ENCODE measurements at regions not wholly inside any gene's neighbourhood (a gene's known extent, or its start where the extent isn't known, plus 50 kb on each side); places are given as distances from the start of the nearest gene placed in this dataset.

DNA sequence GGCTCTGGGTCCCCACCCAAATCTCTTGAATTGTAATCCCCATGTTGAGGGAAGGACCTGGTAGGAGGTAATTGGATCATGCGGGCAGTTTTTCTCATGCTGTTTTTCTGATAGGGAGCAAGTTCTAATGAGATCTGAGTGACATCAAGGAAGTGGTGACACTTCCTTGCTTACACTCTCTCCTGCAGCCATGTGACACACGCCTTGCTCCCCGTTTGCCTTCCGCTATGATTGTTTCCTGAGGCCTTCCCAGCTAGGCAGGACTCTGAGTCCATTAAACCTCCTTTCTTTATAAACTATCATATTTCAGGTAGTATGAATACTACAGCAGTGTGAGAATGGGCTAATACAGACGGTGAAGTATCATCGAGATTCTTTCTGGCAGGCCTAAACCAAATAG is 1040.4 kb upstream of the MIR17HG start:
- WGBS, 2 donors, result 84% methylated on average over 6 of the region's 6 CpGs
- intact Hi-C loops (cut with DNase I), result no loop called here

DNA sequence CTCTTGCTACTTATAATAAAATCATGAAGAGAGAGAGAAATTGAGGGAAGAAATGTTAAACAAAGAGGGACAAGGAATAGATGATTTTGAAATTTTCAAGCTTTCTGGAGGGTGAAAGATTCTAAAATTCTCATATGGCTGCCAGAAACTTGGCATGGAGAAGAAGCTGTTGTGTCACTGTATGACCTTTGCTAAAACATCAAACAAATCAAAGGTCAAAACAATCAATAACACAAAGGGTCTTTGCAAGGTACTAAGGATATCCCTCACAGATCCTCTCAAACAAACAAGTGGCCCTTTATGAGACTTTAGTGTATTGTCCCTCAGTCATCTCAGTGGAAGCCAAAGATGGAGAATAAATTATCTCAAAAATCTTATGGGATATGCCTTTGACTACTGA is 1039.2 kb upstream of the MIR17HG start:
- no peak for DNase-seq
- Histone ChIP-seq H3K36me3 (no peaks in the 10 kb centered on the region), H3K27me3 (no peaks in the 10 kb centered on the region), H3K4me1 (no peaks in the 10 kb centered on the region), H3K27ac (no peak overlapping the region), H3K4me3 (no peak overlapping the region), H3K9me3 (peaks cover 0 to 5% (median 0%) of the 10 kb centered on the region in 11 donors)
- no peak for ATAC-seq
- intact Hi-C loops (cut with DNase I), result no loop called here
- TF ChIP-seq CTCF (IDR thresholded peaks at IDR 0.05), result no peak

More for the DNA sequence above, 1040.4 kb upstream of the MIR17HG start:
- Histone ChIP-seq H3K27me3 (no peaks in the 10 kb centered on the region), H3K4me1 (no peaks in the 10 kb centered on the region), H3K4me3 (no peak overlapping the region), H3K36me3 (no peaks in the 10 kb centered on the region), H3K9me3 (peaks cover 0 to 5% (median 0%) of the 10 kb centered on the region in 11 donors), H3K27ac (no peak overlapping the region)
- TF ChIP-seq CTCF (IDR thresholded peaks at IDR 0.05), result no peak
- DNase-seq (no peak), ATAC-seq (no peak)

DNA sequence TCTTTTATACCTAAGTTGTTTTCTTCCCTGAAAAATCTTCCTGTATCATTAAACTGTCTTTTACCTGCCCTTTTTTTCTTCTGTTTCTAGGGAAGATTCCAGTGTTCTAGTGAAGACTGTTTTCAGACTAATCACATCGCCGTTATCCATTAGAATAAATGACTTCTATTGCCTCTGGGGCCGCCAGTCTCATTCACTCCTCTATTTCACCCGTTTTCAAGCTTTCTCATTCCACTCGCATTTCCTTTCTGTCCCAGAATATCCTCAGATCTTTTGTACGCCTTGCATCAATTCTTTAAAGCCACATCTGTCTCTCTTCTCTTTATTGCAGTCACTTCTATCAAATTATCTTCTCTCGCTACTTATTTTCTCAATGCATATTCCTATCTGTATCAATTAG is 1035.6 kb upstream of the MIR17HG start:
- Histone ChIP-seq H3K4me1 (no peaks in the 10 kb centered on the region), H3K9me3 (peaks cover 0 to 3% (median 0%) of the 10 kb centered on the region in 11 donors), H3K4me3 (no peak overlapping the region), H3K27ac (no peak overlapping the region), H3K27me3 (no peaks in the 10 kb centered on the region), H3K36me3 (no peaks in the 10 kb centered on the region)
- ATAC-seq (no peak), DNase-seq (no peak)
- WGBS, 2 donors, result 82 to 91% methylated on average over 7 of the region's 7 CpGs
- TF ChIP-seq CTCF (IDR thresholded peaks at IDR 0.05), result no peak
- intact Hi-C loops (cut with DNase I), result no loop called here

DNA sequence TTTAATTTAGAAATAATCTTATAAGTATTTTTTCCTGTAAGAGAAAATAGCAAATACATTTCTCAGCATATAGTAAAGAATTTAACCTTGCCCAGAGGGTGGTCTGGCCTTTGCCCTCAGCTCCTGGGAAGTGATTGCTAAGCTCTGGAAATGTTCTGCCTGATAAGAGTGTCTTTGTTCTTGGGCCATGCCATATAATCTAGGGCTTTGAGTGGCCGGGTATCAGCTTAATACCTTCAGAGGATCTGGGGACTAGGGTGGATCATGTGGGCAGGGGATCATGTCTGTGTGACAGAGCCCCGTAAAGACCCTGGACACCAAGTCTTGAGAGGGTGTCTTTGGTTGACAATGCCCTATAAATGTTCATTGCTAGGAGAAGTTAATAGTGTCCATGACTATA is 1032.4 kb upstream of the MIR17HG start:
- WGBS, 2 donors, result 47 to 48% methylated on average over 2 of the region's 2 CpGs
- no peaks in the 10 kb centered on the region for H3K4me1 ChIP-seq
- no peak overlapping the region for H3K27ac ChIP-seq
- no peak for DNase-seq
- intact Hi-C loops (cut with DNase I), result no loop called here
- H3K4me3 ChIP-seq, result no peak overlapping the region
- TF ChIP-seq CTCF (IDR thresholded peaks at IDR 0.05), result no peak
- H3K27me3 ChIP-seq, result no peaks in the 10 kb centered on the region
- H3K9me3 ChIP-seq, result no peaks in the 10 kb centered on the region
- H3K36me3 ChIP-seq, result no peaks in the 10 kb centered on the region
- no peak for ATAC-seq

- intact Hi-C loops (cut with DNase I), result no loop called here
- ATAC-seq (no peak), DNase-seq (no peak)
- 80 to 87% methylated on average over 4 of the region's 4 CpGs for WGBS, 2 donors
- TF ChIP-seq CTCF (IDR thresholded peaks at IDR 0.05), result no peak
- no peak overlapping the region for H3K4me3 ChIP-seq
- H3K36me3 ChIP-seq, result no peaks in the 10 kb centered on the region
- no peaks in the 10 kb centered on the region for H3K4me1 ChIP-seq
- H3K27me3 ChIP-seq, result no peaks in the 10 kb centered on the region
- H3K27ac ChIP-seq, result no peak overlapping the region
- no peaks in the 10 kb centered on the region for H3K9me3 ChIP-seq
These were observed 1026.8 kb upstream of the MIR17HG start for GRCh38 chr13:90320664-90321063.

All from heart right ventricle (tissue), 16 donors.